ENCODE measurements at regions not wholly inside any gene's neighbourhood (a gene's known extent, or its start where the extent isn't known, plus 50 kb on each side); places are given as distances from the start of the nearest gene placed in this dataset.

GRCh38 chr1:218967836-218968235 lies 205.8 kb upstream of the LYPLAL1 start:
- no TSS peak for BruUV-seq (replicated peaks)
- Mint-ChIP-seq H3K27me3 (ENCODE audit: unreplicated experiment) (no peaks in the 10 kb centered on the region), H3K9me3 (ENCODE audit: low read depth, unreplicated experiment) (peaks cover 7% of the 10 kb centered on the region), H3K36me3 (ENCODE audit: insufficient read depth, unreplicated experiment) (no peaks in the 10 kb centered on the region), H3K4me3 (ENCODE audit: low read depth, unreplicated experiment) (no peak overlapping the region), H3K4me1 (ENCODE audit: low read depth, unreplicated experiment) (no peaks in the 10 kb centered on the region), H3K27ac (ENCODE audit: unreplicated experiment) (no peak overlapping the region)
- no peak for DNase-seq
- intact Hi-C loops (cut with micrococcal nuclease; ENCODE audit: unreplicated experiment) = no loop called here
- TF ChIP-seq CTCF (IDR thresholded peaks at IDR 0.05; ENCODE audit: unreplicated experiment) = no peak
- CTCF ChIA-PET = interaction anchor here (0.5 to 0.7 kb wide), 2 partner anchors 19 to 520 kb away, joined by 3 read pairs; no protein-coding TSS in a partner anchor

- H3K4me1 Mint-ChIP-seq (ENCODE audit: low read depth, unreplicated experiment) = no peaks in the 10 kb centered on the region
- no peaks in the 10 kb centered on the region for H3K27me3 Mint-ChIP-seq (ENCODE audit: unreplicated experiment)
- no peaks in the 10 kb centered on the region for H3K36me3 Mint-ChIP-seq (ENCODE audit: insufficient read depth, unreplicated experiment)
- H3K27ac Mint-ChIP-seq (ENCODE audit: unreplicated experiment) = no peak overlapping the region
- no peak for DNase-seq
- H3K9me3 Mint-ChIP-seq (ENCODE audit: low read depth, unreplicated experiment) = peaks cover 7% of the 10 kb centered on the region
- CTCF ChIA-PET = no interaction called here
- intact Hi-C loops (cut with micrococcal nuclease; ENCODE audit: unreplicated experiment) = no loop called here
- BruUV-seq (replicated peaks) = no TSS peak
- TF ChIP-seq CTCF (IDR thresholded peaks at IDR 0.05; ENCODE audit: unreplicated experiment) = no peak
- H3K4me3 Mint-ChIP-seq (ENCODE audit: low read depth, unreplicated experiment) = no peak overlapping the region
Measured at GRCh38 chr1:218969006-218969405, 204.7 kb upstream of the LYPLAL1 start.

- no TSS peak for BruUV-seq (replicated peaks)
- Mint-ChIP-seq H3K4me3 (ENCODE audit: low read depth, unreplicated experiment) (no peak overlapping the region), H3K9me3 (ENCODE audit: low read depth, unreplicated experiment) (peaks cover 7% of the 10 kb centered on the region), H3K27ac (ENCODE audit: unreplicated experiment) (no peak overlapping the region), H3K27me3 (ENCODE audit: unreplicated experiment) (no peaks in the 10 kb centered on the region), H3K4me1 (ENCODE audit: low read depth, unreplicated experiment) (no peaks in the 10 kb centered on the region), H3K36me3 (ENCODE audit: insufficient read depth, unreplicated experiment) (no peaks in the 10 kb centered on the region)
- no peak for DNase-seq
- TF ChIP-seq CTCF (IDR thresholded peaks at IDR 0.05; ENCODE audit: unreplicated experiment) = no peak
- intact Hi-C loops (cut with micrococcal nuclease; ENCODE audit: unreplicated experiment) = no loop called here
- CTCF ChIA-PET = interaction anchor here (0.7 kb wide), 1 partner anchor 52 kb away, joined by 3 read pairs; no protein-coding TSS in a partner anchor
Measured at GRCh38 chr1:218970397-218970990, 203.2 kb upstream of the LYPLAL1 start.

GRCh38 chr1:218971156-218971555 lies 202.5 kb upstream of the LYPLAL1 start:
- no peaks in the 10 kb centered on the region for H3K36me3 Mint-ChIP-seq (ENCODE audit: insufficient read depth, unreplicated experiment)
- no peaks in the 10 kb centered on the region for H3K27me3 Mint-ChIP-seq (ENCODE audit: unreplicated experiment)
- no TSS peak for BruUV-seq (replicated peaks)
- DNase-seq = no peak
- H3K4me3 Mint-ChIP-seq (ENCODE audit: low read depth, unreplicated experiment) = no peak overlapping the region
- TF ChIP-seq CTCF (IDR thresholded peaks at IDR 0.05; ENCODE audit: unreplicated experiment) = no peak
- H3K9me3 Mint-ChIP-seq (ENCODE audit: low read depth, unreplicated experiment) = peaks cover 7% of the 10 kb centered on the region
- CTCF ChIA-PET = no interaction called here
- H3K4me1 Mint-ChIP-seq (ENCODE audit: low read depth, unreplicated experiment) = no peaks in the 10 kb centered on the region
- no peak overlapping the region for H3K27ac Mint-ChIP-seq (ENCODE audit: unreplicated experiment)
- intact Hi-C loops (cut with micrococcal nuclease; ENCODE audit: unreplicated experiment) = no loop called here
